Esophagus squamous epithelium (tissue), 5 donors: ENCODE measurements at regions not wholly inside any gene's neighbourhood (a gene's known extent, or its start where the extent isn't known, plus 50 kb on each side); places are given as distances from the start of the nearest gene placed in this dataset.

ENCODE experiments used
- DNase-seq: peaks from one replicate; lab custom pipeline; 2025; lab: John Stamatoyannopoulos, UW
- H3K27ac ChIP-seq, 4 donors: fragments of 200-600 bp; sonication (generic); one replicate each; pipeline ENCODE4 v1.5.1; 2016 to 2019; ENCODE audit warnings: mild to moderate bottlenecking in 1 of 4
- H3K27me3 ChIP-seq, 4 donors: fragments of 200-600 bp; sonication (generic); 1 replicate in 3 of 4; 2 replicates in 1 of 4; pipeline versions ENCODE4 v1.5.1 to v1.6.0; 2017 to 2021; ENCODE audit warnings: antibody characterized with exemption in 1 of 4
- H3K36me3 ChIP-seq, 3 donors: fragments of 200-600 bp; sonication (generic); one replicate each; pipeline ENCODE4 v1.5.1; 2016 to 2019
- H3K4me1 ChIP-seq, 3 donors: fragments of 200-600 bp; sonication (generic); one replicate each; pipeline ENCODE4 v1.5.1; 2017 to 2019
- H3K4me3 ChIP-seq, 4 donors: fragments of 200-600 bp; sonication (generic); 1 replicate in 3 of 4; 2 replicates in 1 of 4; pipeline ENCODE4 v1.5.1; 2016 to 2019; ENCODE audit warnings: mild to moderate bottlenecking in 2 of 4, moderate library complexity in 1 of 4
- H3K9me3 ChIP-seq, 3 donors: fragments of 200-600 bp; sonication (generic); one replicate each; pipeline ENCODE4 v1.5.1; 2016 to 2019
- POLR2A ChIP-seq, 4 donors: fragments of 450-650 bp; IDR thresholded peaks; one replicate each; pipeline ENCODE4 v1.6.1; 2017; ENCODE audit warnings: antibody characterized with exemption in 4 of 4, mild to moderate bottlenecking in 4 of 4, moderate library complexity in 3 of 4
- WGBS, 2 donors: methylation state at CpG; one replicate each; pipeline ENCODE4 v1.1.5; 2018; 5-methylcytosine and 5-hydroxymethylcytosine counted together
- intact Hi-C: fragments of 100-400 bp; cut with DNase I; formaldehyde crosslinking; loops from one replicate; pipeline ENCODE4 v1.15.0; 2022
- TF ChIP-seq, protein P1 (sequence below), 6 experiments: fragments of 450-650 bp in 4 of 6; fragments of 200-600 bp in 2 of 6; sonication (generic) in 2 of 6; IDR thresholded peaks; one replicate each; pipeline ENCODE4 v1.5.1; 2016 to 2019; ENCODE audit warnings: antibody characterized with exemption in 6 of 6, mild to moderate bottlenecking in 4 of 6, moderate library complexity in 4 of 6
- donor health status: DM: yes; HTN: yes; CAD: no.

DNA sequence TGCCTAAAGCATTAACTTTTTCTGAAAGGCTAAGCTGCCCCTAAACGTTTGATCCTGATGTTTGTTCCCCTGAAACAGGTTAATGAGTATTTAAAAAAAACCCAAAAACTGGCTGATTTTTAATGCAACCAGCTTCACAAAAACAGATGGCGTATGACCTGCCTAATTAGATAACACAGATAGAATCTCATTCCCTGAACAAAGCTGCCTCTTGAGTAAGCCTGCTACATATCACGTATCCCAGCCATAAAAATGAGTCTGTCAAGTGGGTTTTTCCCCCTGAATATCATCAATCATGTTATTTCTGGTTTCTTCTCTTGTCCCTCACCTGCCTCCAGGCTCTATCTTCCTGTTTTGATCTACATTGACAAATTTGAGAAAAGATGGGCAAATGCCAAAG, 154.2 kb upstream of the FAM9B start:
- H3K9me3 ChIP-seq, result no peaks in the 10 kb centered on the region
- H3K4me3 ChIP-seq, result no peak overlapping the region
- no peaks in the 10 kb centered on the region for H3K4me1 ChIP-seq
- H3K27ac ChIP-seq, result no peak overlapping the region
- H3K27me3 ChIP-seq, result no peaks in the 10 kb centered on the region
- DNase-seq, result no peak
- no peaks in the 10 kb centered on the region for H3K36me3 ChIP-seq
- intact Hi-C loops, result no loop called here
- WGBS, 2 donors, result 69 to 72% methylated on average over 3 of the region's 3 CpGs
- TF ChIP-seq, protein P1, sequence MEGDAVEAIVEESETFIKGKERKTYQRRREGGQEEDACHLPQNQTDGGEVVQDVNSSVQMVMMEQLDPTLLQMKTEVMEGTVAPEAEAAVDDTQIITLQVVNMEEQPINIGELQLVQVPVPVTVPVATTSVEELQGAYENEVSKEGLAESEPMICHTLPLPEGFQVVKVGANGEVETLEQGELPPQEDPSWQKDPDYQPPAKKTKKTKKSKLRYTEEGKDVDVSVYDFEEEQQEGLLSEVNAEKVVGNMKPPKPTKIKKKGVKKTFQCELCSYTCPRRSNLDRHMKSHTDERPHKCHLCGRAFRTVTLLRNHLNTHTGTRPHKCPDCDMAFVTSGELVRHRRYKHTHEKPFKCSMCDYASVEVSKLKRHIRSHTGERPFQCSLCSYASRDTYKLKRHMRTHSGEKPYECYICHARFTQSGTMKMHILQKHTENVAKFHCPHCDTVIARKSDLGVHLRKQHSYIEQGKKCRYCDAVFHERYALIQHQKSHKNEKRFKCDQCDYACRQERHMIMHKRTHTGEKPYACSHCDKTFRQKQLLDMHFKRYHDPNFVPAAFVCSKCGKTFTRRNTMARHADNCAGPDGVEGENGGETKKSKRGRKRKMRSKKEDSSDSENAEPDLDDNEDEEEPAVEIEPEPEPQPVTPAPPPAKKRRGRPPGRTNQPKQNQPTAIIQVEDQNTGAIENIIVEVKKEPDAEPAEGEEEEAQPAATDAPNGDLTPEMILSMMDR (IDR thresholded peaks at IDR 0.05), result no peak
- TF ChIP-seq POLR2A (IDR thresholded peaks at IDR 0.05), result no peak

DNA sequence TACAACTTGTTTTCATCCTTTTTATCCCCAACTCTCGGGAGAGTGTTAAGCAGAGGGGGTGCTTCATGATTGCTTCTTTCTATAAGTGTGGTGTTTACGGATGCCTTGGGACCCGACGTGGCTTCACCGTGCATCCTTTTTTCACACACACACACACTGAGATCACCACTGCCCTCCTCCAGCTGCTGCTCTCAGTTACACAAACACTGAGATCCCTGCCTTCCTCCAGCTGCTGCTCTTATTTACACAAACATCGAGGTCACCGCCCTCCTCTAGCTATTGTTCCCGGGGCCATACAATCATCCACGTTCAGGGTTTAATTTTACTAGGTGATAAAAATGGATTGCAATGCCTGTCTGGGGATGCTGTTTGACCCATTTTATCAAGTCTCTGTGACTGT, 155.4 kb upstream of the FAM9B start:
- H3K4me3 ChIP-seq, result no peak overlapping the region
- no peaks in the 10 kb centered on the region for H3K9me3 ChIP-seq
- H3K4me1 ChIP-seq, result no peaks in the 10 kb centered on the region
- no peak overlapping the region for H3K27ac ChIP-seq
- no peak for TF ChIP-seq POLR2A (IDR thresholded peaks at IDR 0.05)
- TF ChIP-seq, protein P1 (IDR thresholded peaks at IDR 0.05), result no peak
- no peak for DNase-seq
- WGBS, 2 donors, result 56 to 69% methylated on average over 7 to 9 of the region's 9 CpGs
- H3K27me3 ChIP-seq, result no peaks in the 10 kb centered on the region
- no peaks in the 10 kb centered on the region for H3K36me3 ChIP-seq
- intact Hi-C loops, result no loop called here

DNA sequence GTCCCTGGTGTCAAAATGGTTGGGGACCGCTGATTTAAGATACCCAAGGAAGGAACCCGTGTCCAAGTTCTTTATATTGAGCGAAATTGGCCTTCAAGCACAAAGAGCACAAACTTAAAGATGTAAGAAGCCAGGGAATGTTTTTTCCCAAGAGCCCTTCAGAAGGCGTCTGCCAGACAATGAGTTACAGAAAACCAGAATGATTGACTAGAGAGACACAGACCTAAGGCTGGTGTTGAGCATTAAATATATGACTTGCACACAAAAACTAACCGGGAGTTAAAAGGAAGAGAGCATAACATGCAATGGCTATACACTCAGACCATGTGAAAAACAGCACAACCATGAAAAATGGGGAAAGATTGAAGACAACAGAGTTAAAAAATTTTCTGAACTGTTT, 157.5 kb upstream of the FAM9B start:
- H3K4me3 ChIP-seq, result no peak overlapping the region
- no peaks in the 10 kb centered on the region for H3K36me3 ChIP-seq
- 75 to 77% methylated on average over 4 to 5 of the region's 5 CpGs for WGBS, 2 donors
- no peaks in the 10 kb centered on the region for H3K4me1 ChIP-seq
- no peaks in the 10 kb centered on the region for H3K9me3 ChIP-seq
- no peaks in the 10 kb centered on the region for H3K27me3 ChIP-seq
- TF ChIP-seq, protein P1 (IDR thresholded peaks at IDR 0.05), result no peak
- TF ChIP-seq POLR2A (IDR thresholded peaks at IDR 0.05), result no peak
- H3K27ac ChIP-seq, result no peak overlapping the region
- intact Hi-C loops, result no loop called here
- DNase-seq, result no peak

DNA sequence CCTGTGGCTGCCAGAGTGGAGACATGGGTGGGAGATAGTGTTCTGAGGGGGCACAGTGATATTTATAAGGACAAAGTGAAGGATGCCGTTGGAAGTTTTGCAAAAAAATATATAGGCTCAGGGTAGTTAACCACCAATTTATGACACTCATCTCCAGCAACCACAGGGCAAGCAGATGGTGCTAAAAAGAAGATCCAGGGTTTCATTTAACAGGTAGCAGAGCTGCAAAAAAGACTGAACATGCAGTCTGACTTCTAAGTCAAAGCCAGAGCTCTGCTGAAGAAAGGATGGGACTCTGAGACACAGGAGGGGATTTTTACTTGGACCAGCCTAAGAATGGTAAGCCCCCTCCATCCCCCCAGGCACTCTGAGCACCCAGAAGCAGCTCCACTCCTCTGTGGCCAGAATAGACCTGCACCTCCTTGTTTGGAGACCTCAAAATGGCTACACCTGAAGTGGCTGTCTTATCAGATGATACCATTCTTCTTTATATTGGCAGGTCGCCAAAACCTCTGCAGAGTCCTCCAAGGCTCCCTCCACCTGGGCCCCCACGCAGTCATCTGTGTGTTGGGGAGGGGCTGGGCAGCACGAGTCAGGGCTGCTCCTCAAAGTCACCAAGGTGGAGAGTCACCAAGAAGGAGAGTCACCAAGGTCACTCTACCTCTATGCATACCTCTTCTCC, 161.4 kb upstream of the FAM9B start:
- no peak for TF ChIP-seq POLR2A (IDR thresholded peaks at IDR 0.05)
- TF ChIP-seq, protein P1 (IDR thresholded peaks at IDR 0.05), result no peak
- WGBS, 2 donors, result 62% methylated on average over 3 of the region's 4 CpGs; no CpG with 5 or more reads in 1 of the 2 donors
- Histone ChIP-seq H3K27ac (no peak overlapping the region), H3K36me3 (no peaks in the 10 kb centered on the region), H3K4me3 (no peak overlapping the region), H3K27me3 (no peaks in the 10 kb centered on the region), H3K4me1 (no peaks in the 10 kb centered on the region), H3K9me3 (no peaks in the 10 kb centered on the region)
- no peak for DNase-seq
- intact Hi-C loops, result no loop called here

- no peak overlapping the region for H3K4me3 ChIP-seq
- DNase-seq, result no peak
- intact Hi-C loops, result no loop called here
- no peak overlapping the region for H3K27ac ChIP-seq
- 50 to 53% methylated on average over 6 of the region's 6 CpGs for WGBS, 2 donors
- TF ChIP-seq, protein P1 (IDR thresholded peaks at IDR 0.05), result no peak
- no peak for TF ChIP-seq POLR2A (IDR thresholded peaks at IDR 0.05)
- H3K9me3 ChIP-seq, result no peaks in the 10 kb centered on the region
- no peaks in the 10 kb centered on the region for H3K4me1 ChIP-seq
- H3K27me3 ChIP-seq, result no peaks in the 10 kb centered on the region
- no peaks in the 10 kb centered on the region for H3K36me3 ChIP-seq
Observed at GRCh38 chrX:9196961-9197640, 163.2 kb upstream of the FAM9B start.
